Mammary epithelial cell (primary cell): ENCODE measurements at regions not wholly inside any gene's neighbourhood (a gene's known extent, or its start where the extent isn't known, plus 50 kb on each side); places are given as distances from the start of the nearest gene placed in this dataset.

Experiments used
- EZH2 ChIP-seq: IDR thresholded peaks from 2 replicates; pipeline ENCODE4 v1.6.1; 2012; ENCODE audit warnings: low read length, inconsistent platforms, borderline replicate concordance
- TF ChIP-seq, protein P1 (sequence below), 2 donors: IDR thresholded peaks in 1 of 2; conservative IDR thresholded peaks in 1 of 2; 2 replicates each; pipeline ENCODE4 v1.5.1; 2011 to 2012; ENCODE audit warnings: inconsistent platforms in 2 of 2, low read length in 2 of 2, mild to moderate bottlenecking in 2 of 2, control low read depth in 1 of 2, low read depth in 1 of 2; ENCODE audit not compliant: insufficient read depth in 1 of 2; ENCODE audit errors: extremely low read depth in 1 of 2

DNA sequence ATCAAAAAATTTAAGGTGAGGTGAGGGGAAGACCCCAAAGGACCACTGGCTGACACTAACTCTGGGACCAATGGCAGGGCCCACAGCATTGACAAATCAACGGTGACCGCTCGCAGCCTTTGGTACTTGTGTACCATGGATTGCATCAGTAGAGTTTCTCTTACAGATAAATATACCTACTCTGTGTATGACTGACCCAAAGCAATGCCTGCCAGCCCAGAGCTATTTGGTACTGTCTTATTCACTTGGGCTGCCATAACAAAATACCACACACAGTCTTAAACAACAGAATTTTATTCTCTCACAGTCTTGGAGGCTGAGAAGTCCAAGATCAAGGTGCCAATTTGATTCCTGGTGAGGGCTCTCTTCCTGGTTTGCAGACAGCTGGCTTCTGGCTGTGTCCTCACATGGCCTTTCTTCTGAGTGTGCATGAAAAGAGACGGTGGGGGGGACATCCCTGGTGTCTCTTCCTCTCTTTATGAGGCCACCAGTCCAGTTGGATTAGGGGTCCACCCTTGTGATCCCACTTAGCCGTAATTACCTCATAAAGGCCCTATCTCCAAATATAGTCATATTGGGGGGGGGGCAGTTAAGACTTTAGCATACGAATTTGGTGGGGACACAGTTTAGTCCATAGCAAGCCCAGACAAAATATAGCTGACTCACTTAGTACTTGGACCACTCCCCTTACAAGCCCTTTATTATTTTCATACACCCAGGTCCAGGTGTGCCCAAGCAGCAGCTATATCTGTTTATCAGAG lies 336.3 kb downstream of the CD83 start:
- TF ChIP-seq, protein P1, sequence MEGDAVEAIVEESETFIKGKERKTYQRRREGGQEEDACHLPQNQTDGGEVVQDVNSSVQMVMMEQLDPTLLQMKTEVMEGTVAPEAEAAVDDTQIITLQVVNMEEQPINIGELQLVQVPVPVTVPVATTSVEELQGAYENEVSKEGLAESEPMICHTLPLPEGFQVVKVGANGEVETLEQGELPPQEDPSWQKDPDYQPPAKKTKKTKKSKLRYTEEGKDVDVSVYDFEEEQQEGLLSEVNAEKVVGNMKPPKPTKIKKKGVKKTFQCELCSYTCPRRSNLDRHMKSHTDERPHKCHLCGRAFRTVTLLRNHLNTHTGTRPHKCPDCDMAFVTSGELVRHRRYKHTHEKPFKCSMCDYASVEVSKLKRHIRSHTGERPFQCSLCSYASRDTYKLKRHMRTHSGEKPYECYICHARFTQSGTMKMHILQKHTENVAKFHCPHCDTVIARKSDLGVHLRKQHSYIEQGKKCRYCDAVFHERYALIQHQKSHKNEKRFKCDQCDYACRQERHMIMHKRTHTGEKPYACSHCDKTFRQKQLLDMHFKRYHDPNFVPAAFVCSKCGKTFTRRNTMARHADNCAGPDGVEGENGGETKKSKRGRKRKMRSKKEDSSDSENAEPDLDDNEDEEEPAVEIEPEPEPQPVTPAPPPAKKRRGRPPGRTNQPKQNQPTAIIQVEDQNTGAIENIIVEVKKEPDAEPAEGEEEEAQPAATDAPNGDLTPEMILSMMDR (conservative IDR thresholded peaks at IDR 0.05 in 1 of 2, IDR thresholded peaks at IDR 0.05 in 1 of 2; ENCODE audit: extremely low read depth in 1 of 2, insufficient read depth in 1 of 2, low read depth in 1 of 2, low read length in 2 of 2), result no peak
- TF ChIP-seq EZH2, result no peak
